ENCODE measurements at regions not wholly inside any gene's neighbourhood (a gene's known extent, or its start where the extent isn't known, plus 50 kb on each side); places are given as distances from the start of the nearest gene placed in this dataset.
"Not testable (repeated sequence)": the region's sequence is repeated elsewhere in the genome, so short reads cannot be mapped to it uniquely, and the experiment has no call there.

GRCh38 chr3:193001113-193001512 lies 83.5 kb upstream of the MB21D2 start:
- H3K9ac ChIP-seq (ENCODE audit: low read length); H3K27ac ChIP-seq (ENCODE audit: low read depth, low read length); H3K27me3 ChIP-seq (ENCODE audit: insufficient read depth, low read length, poor library complexity); H3K56ac ChIP-seq (ENCODE audit: low read length); H4K8ac ChIP-seq (ENCODE audit: low read depth, low read length); H3K23ac ChIP-seq (ENCODE audit: low read length); H3K18ac ChIP-seq (ENCODE audit: low read length); H4K5ac ChIP-seq (ENCODE audit: low read length); H3K4me2 ChIP-seq (ENCODE audit: low read length); H3K4ac ChIP-seq (ENCODE audit: low read depth, low read length); H2BK5ac ChIP-seq (ENCODE audit: low read length); H2AK5ac ChIP-seq (ENCODE audit: low read length); H3K4me1 ChIP-seq (ENCODE audit: control insufficient read depth, low read depth, low read length); H3K4me3 ChIP-seq (ENCODE audit: low read length); H3K79me1 ChIP-seq (ENCODE audit: low read length); H3K79me2 ChIP-seq (ENCODE audit: control insufficient read depth, insufficient read depth, low read length); H3K36me3 ChIP-seq (ENCODE audit: control insufficient read depth, insufficient read depth, low read length); H2BK15ac ChIP-seq (replicated peaks; ENCODE audit: low read depth); H2BK120ac ChIP-seq (ENCODE audit: low read depth, low read length): not testable (repeated sequence)
- no CpG with 5 or more reads among the region's 5 CpGs for WGBS (ENCODE audit: extremely low coverage, insufficient coverage, low lambda C conversion rate)
- peak; percentile 33 for DNase-seq

DNA sequence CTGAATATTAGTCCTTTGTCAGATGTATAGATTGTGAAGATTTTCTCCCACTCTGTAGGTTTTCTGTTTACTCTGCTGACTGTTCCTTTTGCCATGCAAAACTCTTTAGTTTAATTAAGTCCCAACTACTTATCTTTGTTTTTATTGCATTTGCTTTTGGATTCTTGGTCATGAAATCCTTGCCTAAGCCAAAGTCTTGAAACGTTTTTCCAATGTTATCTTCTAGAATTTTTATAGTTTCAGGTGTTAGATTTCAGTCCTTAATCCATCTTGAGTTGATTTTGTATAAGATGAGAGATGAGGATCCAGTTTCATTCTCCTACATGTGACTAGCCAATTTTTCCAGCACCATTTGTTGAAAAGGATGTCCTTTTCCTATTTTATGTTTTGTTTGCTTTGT lies 86.0 kb upstream of the MB21D2 start:
- H2AK5ac ChIP-seq (ENCODE audit: low read length); H2BK15ac ChIP-seq (replicated peaks; ENCODE audit: low read depth); H3K36me3 ChIP-seq (ENCODE audit: control insufficient read depth, insufficient read depth, low read length); H3K23ac ChIP-seq (ENCODE audit: low read length); H3K79me2 ChIP-seq (ENCODE audit: control insufficient read depth, insufficient read depth, low read length); H3K4me1 ChIP-seq (ENCODE audit: control insufficient read depth, low read depth, low read length); H3K4me3 ChIP-seq (ENCODE audit: low read length); H3K27ac ChIP-seq (ENCODE audit: low read depth, low read length); H3K9ac ChIP-seq (ENCODE audit: low read length); H3K79me1 ChIP-seq (ENCODE audit: low read length); H3K18ac ChIP-seq (ENCODE audit: low read length); H4K8ac ChIP-seq (ENCODE audit: low read depth, low read length); H4K5ac ChIP-seq (ENCODE audit: low read length); H3K27me3 ChIP-seq (ENCODE audit: insufficient read depth, low read length, poor library complexity); H2BK5ac ChIP-seq (ENCODE audit: low read length); H3K56ac ChIP-seq (ENCODE audit: low read length); H3K4me2 ChIP-seq (ENCODE audit: low read length); DNase-seq; H2BK120ac ChIP-seq (ENCODE audit: low read depth, low read length); H3K4ac ChIP-seq (ENCODE audit: low read depth, low read length): not testable (repeated sequence)
- no CpG with 5 or more reads among the region's 1 CpG for WGBS (ENCODE audit: extremely low coverage, insufficient coverage, low lambda C conversion rate)

GRCh38 chr3:193008654-193009053 lies 91.0 kb upstream of the MB21D2 start:
- Histone ChIP-seq H3K18ac (ENCODE audit: low read length) (peak overlapping the region; percentile 51), H3K9ac (ENCODE audit: low read length) (no peak overlapping the region), H3K27ac (ENCODE audit: low read depth, low read length) (no peak overlapping the region), H3K27me3 (ENCODE audit: insufficient read depth, low read length, poor library complexity) (no peaks in the 10 kb centered on the region), H3K4me2 (ENCODE audit: low read length) (no peak overlapping the region), H3K79me1 (ENCODE audit: low read length) (no peaks in the 10 kb centered on the region), H3K4me1 (ENCODE audit: control insufficient read depth, low read depth, low read length) (peaks cover 6% of the 10 kb centered on the region), H3K79me2 (ENCODE audit: control insufficient read depth, insufficient read depth, low read length) (no peaks in the 10 kb centered on the region), H3K4me3 (ENCODE audit: low read length) (no peak overlapping the region), H3K56ac (ENCODE audit: low read length) (no peak overlapping the region), H3K4ac (ENCODE audit: low read depth, low read length) (no peak overlapping the region), H2BK120ac (ENCODE audit: low read depth, low read length) (no peak overlapping the region), H4K8ac (ENCODE audit: low read depth, low read length) (no peak overlapping the region), H2AK5ac (ENCODE audit: low read length) (no peak overlapping the region), H4K5ac (ENCODE audit: low read length) (no peak overlapping the region), H3K36me3 (ENCODE audit: control insufficient read depth, insufficient read depth, low read length) (no peaks in the 10 kb centered on the region), H2BK5ac (ENCODE audit: low read length) (no peak overlapping the region), H3K23ac (ENCODE audit: low read length) (no peak overlapping the region), H2BK15ac (replicated peaks; ENCODE audit: low read depth) (peak overlapping the region; percentile 98)
- peak; percentile 36 for DNase-seq
- no CpG with 5 or more reads among the region's 1 CpG for WGBS (ENCODE audit: extremely low coverage, insufficient coverage, low lambda C conversion rate)

GRCh38 chr3:193010191-193010590 lies 92.5 kb upstream of the MB21D2 start:
- no peak overlapping the region for H2BK120ac ChIP-seq (ENCODE audit: low read depth, low read length)
- no peak for DNase-seq
- no peak overlapping the region for H3K4me2 ChIP-seq (ENCODE audit: low read length)
- H3K9ac ChIP-seq (ENCODE audit: low read length): no peak overlapping the region
- H3K27ac ChIP-seq (ENCODE audit: low read depth, low read length): no peak overlapping the region
- peaks cover 6% of the 10 kb centered on the region for H3K4me1 ChIP-seq (ENCODE audit: control insufficient read depth, low read depth, low read length)
- no peak overlapping the region for H4K5ac ChIP-seq (ENCODE audit: low read length)
- H3K27me3 ChIP-seq (ENCODE audit: insufficient read depth, low read length, poor library complexity): no peaks in the 10 kb centered on the region
- H3K4ac ChIP-seq (ENCODE audit: low read depth, low read length): no peak overlapping the region
- no peak overlapping the region for H2AK5ac ChIP-seq (ENCODE audit: low read length)
- no peaks in the 10 kb centered on the region for H3K79me2 ChIP-seq (ENCODE audit: control insufficient read depth, insufficient read depth, low read length)
- no peaks in the 10 kb centered on the region for H3K79me1 ChIP-seq (ENCODE audit: low read length)
- H3K23ac ChIP-seq (ENCODE audit: low read length): no peak overlapping the region
- no peak overlapping the region for H2BK15ac ChIP-seq (replicated peaks; ENCODE audit: low read depth)
- WGBS (ENCODE audit: extremely low coverage, insufficient coverage, low lambda C conversion rate): no CpG with 5 or more reads among the region's 2 CpGs
- H3K18ac ChIP-seq (ENCODE audit: low read length): peak overlapping the region; percentile 25
- no peak overlapping the region for H3K56ac ChIP-seq (ENCODE audit: low read length)
- H4K8ac ChIP-seq (ENCODE audit: low read depth, low read length): no peak overlapping the region
- no peak overlapping the region for H2BK5ac ChIP-seq (ENCODE audit: low read length)
- no peaks in the 10 kb centered on the region for H3K36me3 ChIP-seq (ENCODE audit: control insufficient read depth, insufficient read depth, low read length)
- H3K4me3 ChIP-seq (ENCODE audit: low read length): no peak overlapping the region

DNA sequence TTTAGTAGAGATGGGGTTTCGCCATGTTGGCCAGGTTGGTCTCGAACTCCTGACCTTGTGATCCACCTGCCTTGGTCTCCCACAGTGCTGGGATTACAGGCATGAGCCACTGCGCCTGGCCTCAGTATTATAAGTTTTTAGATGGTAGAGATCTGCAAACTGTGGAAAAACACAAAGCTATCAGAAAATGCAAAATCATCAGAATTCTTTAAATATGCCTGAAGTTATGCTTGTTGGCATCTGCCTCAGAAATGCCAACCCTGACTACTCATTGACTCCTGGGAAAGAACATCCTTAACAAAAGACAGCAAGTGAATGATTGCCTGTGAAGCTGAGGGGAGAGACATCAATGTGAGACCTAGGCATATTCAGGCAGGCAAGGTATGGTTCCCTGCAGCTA lies 94.3 kb upstream of the MB21D2 start:
- H3K9ac ChIP-seq (ENCODE audit: low read length): no peak overlapping the region
- H3K56ac ChIP-seq (ENCODE audit: low read length): no peak overlapping the region
- no peak overlapping the region for H3K18ac ChIP-seq (ENCODE audit: low read length)
- no peaks in the 10 kb centered on the region for H3K79me1 ChIP-seq (ENCODE audit: low read length)
- H2BK15ac ChIP-seq (replicated peaks; ENCODE audit: low read depth): no peak overlapping the region
- no peaks in the 10 kb centered on the region for H3K27me3 ChIP-seq (ENCODE audit: insufficient read depth, low read length, poor library complexity)
- H3K36me3 ChIP-seq (ENCODE audit: control insufficient read depth, insufficient read depth, low read length): no peaks in the 10 kb centered on the region
- H2AK5ac ChIP-seq (ENCODE audit: low read length): no peak overlapping the region
- H3K23ac ChIP-seq (ENCODE audit: low read length): no peak overlapping the region
- H4K5ac ChIP-seq (ENCODE audit: low read length): no peak overlapping the region
- H2BK5ac ChIP-seq (ENCODE audit: low read length): no peak overlapping the region
- H3K27ac ChIP-seq (ENCODE audit: low read depth, low read length): no peak overlapping the region
- DNase-seq: no peak
- no peak overlapping the region for H2BK120ac ChIP-seq (ENCODE audit: low read depth, low read length)
- no peak overlapping the region for H3K4me3 ChIP-seq (ENCODE audit: low read length)
- no peaks in the 10 kb centered on the region for H3K79me2 ChIP-seq (ENCODE audit: control insufficient read depth, insufficient read depth, low read length)
- no peak overlapping the region for H3K4ac ChIP-seq (ENCODE audit: low read depth, low read length)
- no CpG with 5 or more reads among the region's 3 CpGs for WGBS (ENCODE audit: extremely low coverage, insufficient coverage, low lambda C conversion rate)
- H4K8ac ChIP-seq (ENCODE audit: low read depth, low read length): no peak overlapping the region
- H3K4me1 ChIP-seq (ENCODE audit: control insufficient read depth, low read depth, low read length): peaks cover 6% of the 10 kb centered on the region
- H3K4me2 ChIP-seq (ENCODE audit: low read length): no peak overlapping the region

DNA sequence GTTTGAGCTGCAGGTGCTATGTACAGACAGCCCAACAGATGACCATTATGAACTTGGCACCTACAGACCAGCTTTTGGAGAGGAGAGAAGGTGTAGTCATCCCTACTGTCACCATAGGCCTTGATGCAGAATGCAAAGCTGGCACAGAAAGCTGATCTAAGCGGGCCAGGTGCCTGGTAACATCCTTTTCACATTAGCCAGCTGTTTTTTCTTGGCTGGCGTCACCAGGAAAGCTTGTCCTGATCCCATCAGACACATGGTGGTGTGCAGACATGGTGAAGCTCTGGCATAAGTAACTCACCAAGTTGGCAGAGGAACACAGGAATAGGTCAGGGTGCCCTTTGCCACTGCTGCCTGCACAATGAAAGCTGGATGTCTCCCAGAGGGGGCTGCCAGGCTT lies 97.2 kb upstream of the MB21D2 start:
- Histone ChIP-seq H3K36me3 (ENCODE audit: control insufficient read depth, insufficient read depth, low read length) (no peaks in the 10 kb centered on the region), H4K8ac (ENCODE audit: low read depth, low read length) (no peak overlapping the region), H3K4me2 (ENCODE audit: low read length) (no peak overlapping the region), H4K5ac (ENCODE audit: low read length) (no peak overlapping the region), H3K27ac (ENCODE audit: low read depth, low read length) (no peak overlapping the region), H3K23ac (ENCODE audit: low read length) (no peak overlapping the region), H3K4me3 (ENCODE audit: low read length) (no peak overlapping the region), H2BK5ac (ENCODE audit: low read length) (no peak overlapping the region), H2AK5ac (ENCODE audit: low read length) (no peak overlapping the region), H3K56ac (ENCODE audit: low read length) (no peak overlapping the region), H2BK120ac (ENCODE audit: low read depth, low read length) (no peak overlapping the region), H3K18ac (ENCODE audit: low read length) (no peak overlapping the region), H3K27me3 (ENCODE audit: insufficient read depth, low read length, poor library complexity) (no peaks in the 10 kb centered on the region), H3K9ac (ENCODE audit: low read length) (no peak overlapping the region), H3K4ac (ENCODE audit: low read depth, low read length) (no peak overlapping the region), H2BK15ac (replicated peaks; ENCODE audit: low read depth) (no peak overlapping the region), H3K4me1 (ENCODE audit: control insufficient read depth, low read depth, low read length) (no peaks in the 10 kb centered on the region), H3K79me1 (ENCODE audit: low read length) (no peaks in the 10 kb centered on the region), H3K79me2 (ENCODE audit: control insufficient read depth, insufficient read depth, low read length) (no peaks in the 10 kb centered on the region)
- no peak for DNase-seq
- WGBS (ENCODE audit: extremely low coverage, insufficient coverage, low lambda C conversion rate): no CpG with 5 or more reads among the region's 2 CpGs

Data from mesendoderm (in vitro differentiated cells).